ENCODE measurements at regions not wholly inside any gene's neighbourhood (a gene's known extent, or its start where the extent isn't known, plus 50 kb on each side); places are given as distances from the start of the nearest gene placed in this dataset.
"Not testable (repeated sequence)": the region's sequence is repeated elsewhere in the genome, so short reads cannot be mapped to it uniquely, and the experiment has no call there.

DNA sequence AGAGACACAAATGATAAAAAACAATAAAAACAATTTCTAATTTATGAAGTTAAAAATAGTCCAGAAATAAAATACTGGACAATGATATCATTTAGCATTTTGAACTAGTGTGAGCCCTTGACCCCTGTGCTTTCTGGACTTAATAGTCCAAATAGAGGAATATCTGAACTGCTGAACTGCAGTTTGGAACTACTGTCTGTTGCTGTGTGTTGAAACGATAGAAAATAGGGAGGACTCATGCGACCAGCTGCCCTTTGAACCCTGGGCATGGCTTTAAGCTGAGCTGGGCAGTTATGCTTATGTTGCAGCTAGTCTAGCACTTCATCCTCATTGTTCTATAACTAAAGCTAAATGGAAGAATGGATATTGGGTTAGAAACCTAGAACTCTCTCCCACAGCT is 99.5 kb downstream of the FMR1NB start:
- H3K27me3 ChIP-seq, result no peaks in the 10 kb centered on the region

DNA sequence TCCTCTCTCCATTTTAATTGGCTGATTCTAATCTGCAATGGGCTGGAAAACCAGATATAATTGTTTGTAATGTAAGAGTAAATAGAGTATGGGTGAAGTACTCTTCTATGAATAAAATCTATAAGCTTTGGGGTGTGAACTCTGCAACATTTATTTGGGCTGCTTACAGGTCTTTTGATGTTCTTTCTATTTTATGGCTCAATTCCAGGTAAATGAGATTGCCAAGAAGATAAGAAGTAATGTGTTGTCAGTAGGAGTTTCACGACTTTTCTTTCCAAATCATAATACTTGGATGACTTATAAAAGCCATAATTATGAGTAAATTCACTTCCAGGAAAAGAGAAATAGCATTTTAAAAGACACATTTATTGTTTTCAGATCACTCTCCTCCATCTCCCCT is 103.5 kb downstream of the FMR1NB start:
- TF ChIP-seq, protein P1, sequence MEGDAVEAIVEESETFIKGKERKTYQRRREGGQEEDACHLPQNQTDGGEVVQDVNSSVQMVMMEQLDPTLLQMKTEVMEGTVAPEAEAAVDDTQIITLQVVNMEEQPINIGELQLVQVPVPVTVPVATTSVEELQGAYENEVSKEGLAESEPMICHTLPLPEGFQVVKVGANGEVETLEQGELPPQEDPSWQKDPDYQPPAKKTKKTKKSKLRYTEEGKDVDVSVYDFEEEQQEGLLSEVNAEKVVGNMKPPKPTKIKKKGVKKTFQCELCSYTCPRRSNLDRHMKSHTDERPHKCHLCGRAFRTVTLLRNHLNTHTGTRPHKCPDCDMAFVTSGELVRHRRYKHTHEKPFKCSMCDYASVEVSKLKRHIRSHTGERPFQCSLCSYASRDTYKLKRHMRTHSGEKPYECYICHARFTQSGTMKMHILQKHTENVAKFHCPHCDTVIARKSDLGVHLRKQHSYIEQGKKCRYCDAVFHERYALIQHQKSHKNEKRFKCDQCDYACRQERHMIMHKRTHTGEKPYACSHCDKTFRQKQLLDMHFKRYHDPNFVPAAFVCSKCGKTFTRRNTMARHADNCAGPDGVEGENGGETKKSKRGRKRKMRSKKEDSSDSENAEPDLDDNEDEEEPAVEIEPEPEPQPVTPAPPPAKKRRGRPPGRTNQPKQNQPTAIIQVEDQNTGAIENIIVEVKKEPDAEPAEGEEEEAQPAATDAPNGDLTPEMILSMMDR (IDR thresholded peaks at IDR 0.05), result no peak
- Histone ChIP-seq H3K9me3 (no peaks in the 10 kb centered on the region), H3K27me3 (no peaks in the 10 kb centered on the region), H3K4me1 (ENCODE audit: control insufficient read depth in 1 of 2, insufficient read depth in 1 of 2, low read depth in 1 of 2, low read length in 1 of 2) (no peaks in the 10 kb centered on the region), H3K36me3 (no peaks in the 10 kb centered on the region), H3K4me3 (ENCODE audit: low read depth in 1 of 2, low read length in 1 of 2) (no peak overlapping the region), H3K27ac (no peak overlapping the region)

More for the DNA sequence above, 99.5 kb downstream of the FMR1NB start:
- TF ChIP-seq, protein P1 (IDR thresholded peaks at IDR 0.05), result no peak
- Histone ChIP-seq H3K27ac (no peak overlapping the region), H3K9me3 (no peaks in the 10 kb centered on the region), H3K36me3 (no peaks in the 10 kb centered on the region), H3K4me3 (ENCODE audit: low read depth in 1 of 2, low read length in 1 of 2) (no peak overlapping the region), H3K4me1 (ENCODE audit: control insufficient read depth in 1 of 2, insufficient read depth in 1 of 2, low read depth in 1 of 2, low read length in 1 of 2) (no peaks in the 10 kb centered on the region)

DNA sequence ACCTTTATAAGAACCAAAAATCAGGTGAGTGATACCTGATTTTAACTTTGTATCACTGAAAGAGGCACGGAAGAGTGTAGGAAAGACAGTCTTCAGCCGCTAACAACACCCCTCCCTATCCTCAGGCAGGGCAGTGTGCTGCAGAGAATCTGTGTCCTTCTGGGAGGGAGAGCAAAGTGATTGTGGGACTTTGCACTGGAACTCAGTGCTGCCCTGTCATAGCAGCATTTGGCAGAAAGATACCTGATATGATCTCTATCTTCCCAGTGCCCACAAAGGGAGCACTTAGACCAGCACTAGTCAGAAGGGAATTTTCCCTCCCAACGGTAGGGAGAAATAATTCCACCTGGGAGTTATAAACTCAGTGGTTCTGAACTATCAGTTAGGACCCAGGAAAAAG is 139.0 kb downstream of the FMR1NB start:
- TF ChIP-seq, protein P1 (IDR thresholded peaks at IDR 0.05), result no peak
- Histone ChIP-seq H3K27me3 (no peaks in the 10 kb centered on the region), H3K9me3 (no peaks in the 10 kb centered on the region), H3K4me1 (ENCODE audit: control insufficient read depth in 1 of 2, insufficient read depth in 1 of 2, low read depth in 1 of 2, low read length in 1 of 2) (no peaks in the 10 kb centered on the region), H3K36me3 (no peaks in the 10 kb centered on the region), H3K4me3 (ENCODE audit: low read depth in 1 of 2, low read length in 1 of 2) (no peak overlapping the region), H3K27ac (no peak overlapping the region)

DNA sequence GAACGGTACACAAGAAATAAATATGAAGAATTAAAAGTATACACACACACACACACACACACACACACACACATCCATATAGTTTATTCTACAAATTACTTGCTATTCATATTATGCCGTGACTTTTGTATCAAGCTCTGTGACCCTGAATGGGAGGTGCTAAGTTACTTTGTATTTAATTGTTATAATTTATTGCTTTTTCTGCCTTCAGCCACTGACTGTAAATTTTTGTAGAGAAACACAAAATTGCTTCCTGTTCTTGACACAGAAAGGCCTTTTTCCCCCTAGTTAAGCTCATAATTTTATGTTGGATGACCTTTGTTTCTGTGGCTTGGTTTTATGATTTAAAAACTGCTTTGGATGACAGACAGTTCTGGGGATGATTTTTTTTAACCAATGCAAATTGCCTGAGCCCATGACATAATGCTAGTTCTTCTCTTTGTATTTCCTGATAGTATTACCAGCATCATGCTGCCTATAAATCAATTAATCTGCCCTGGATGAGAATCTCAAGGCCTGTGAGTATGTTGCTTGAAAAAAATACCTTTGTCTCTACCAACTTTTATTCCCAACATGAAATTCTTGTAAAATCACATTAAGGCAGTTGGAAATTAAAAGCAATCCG is 140.0 kb downstream of the FMR1NB start:
- TF ChIP-seq, protein P1 (IDR thresholded peaks at IDR 0.05), result no peak
- no peaks in the 10 kb centered on the region for H3K36me3 ChIP-seq
- no peaks in the 10 kb centered on the region for H3K4me1 ChIP-seq (ENCODE audit: control insufficient read depth in 1 of 2, insufficient read depth in 1 of 2, low read depth in 1 of 2, low read length in 1 of 2)
- H3K27me3 ChIP-seq, result no peaks in the 10 kb centered on the region
- H3K4me3 ChIP-seq (ENCODE audit: low read depth in 1 of 2, low read length in 1 of 2), result no peak overlapping the region
- H3K27ac ChIP-seq, result no peak overlapping the region
- no peaks in the 10 kb centered on the region for H3K9me3 ChIP-seq

DNA sequence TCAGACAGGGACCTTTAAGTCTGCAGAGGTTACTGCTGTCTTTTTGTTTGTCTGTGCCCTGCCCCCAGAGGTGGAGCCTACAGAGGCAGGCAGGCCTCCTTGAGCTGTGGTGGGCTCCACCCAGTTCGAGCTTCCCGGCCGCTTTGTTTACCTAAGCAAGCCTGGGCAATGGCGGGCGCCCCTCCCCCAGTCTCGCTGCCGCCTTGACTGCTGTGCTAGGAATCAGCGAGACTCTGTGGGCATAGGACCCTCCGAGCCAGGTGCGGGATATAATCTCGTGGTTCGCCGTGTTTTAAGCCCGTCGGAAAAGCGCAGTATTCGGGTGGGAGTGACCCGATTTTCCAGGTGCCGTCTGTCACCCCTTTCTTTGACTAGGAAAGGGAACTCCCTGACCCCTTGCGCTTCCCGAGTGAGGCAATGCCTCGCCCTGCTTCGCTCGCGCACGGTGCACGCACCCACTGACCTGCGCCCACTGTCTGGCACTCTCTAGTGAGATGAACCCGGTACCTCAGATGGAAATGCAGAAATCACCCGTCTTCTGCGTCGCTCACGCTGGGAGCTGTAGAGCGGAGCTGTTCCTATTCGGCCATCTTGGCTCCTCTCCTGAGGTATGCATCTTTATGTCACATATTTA is 147.9 kb downstream of the FMR1NB start:
- not testable (repeated sequence) for H3K36me3 ChIP-seq; H3K4me1 ChIP-seq (ENCODE audit: control insufficient read depth in 1 of 2, insufficient read depth in 1 of 2, low read depth in 1 of 2, low read length in 1 of 2); H3K4me3 ChIP-seq (ENCODE audit: low read depth in 1 of 2, low read length in 1 of 2); H3K27ac ChIP-seq; H3K9me3 ChIP-seq; H3K27me3 ChIP-seq

DNA sequence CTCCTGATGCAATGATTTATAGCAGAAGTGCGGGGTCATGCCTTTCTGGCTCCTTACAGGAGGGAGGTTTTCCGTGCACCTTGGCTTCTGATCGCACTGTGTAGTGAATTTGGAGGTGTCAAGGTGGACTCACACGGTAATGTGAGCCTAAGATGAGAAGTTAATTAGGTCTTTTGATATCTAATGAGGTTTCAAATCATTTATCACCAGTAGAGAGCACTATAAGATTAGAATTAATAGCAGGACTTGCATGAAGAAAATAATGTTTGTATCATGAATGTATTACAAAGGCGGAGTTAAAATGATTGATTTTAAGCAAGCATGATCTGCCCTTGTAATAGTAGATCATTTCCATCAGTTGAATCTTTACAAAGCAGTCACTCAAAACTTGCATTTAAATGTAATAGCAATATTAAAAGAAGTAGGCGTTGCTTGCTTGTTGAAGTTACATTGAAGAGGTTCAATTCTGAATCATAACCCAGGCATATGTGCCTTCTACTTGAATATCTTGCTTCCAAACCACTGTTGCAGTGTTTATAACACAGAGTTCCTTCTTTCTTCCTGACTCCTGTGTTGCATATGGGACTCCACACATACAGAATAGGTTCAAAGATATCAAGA is 152.1 kb downstream of the FMR1NB start:
- Histone ChIP-seq H3K27me3 (no peaks in the 10 kb centered on the region), H3K4me3 (ENCODE audit: low read depth in 1 of 2, low read length in 1 of 2) (no peak overlapping the region), H3K9me3 (no peaks in the 10 kb centered on the region), H3K27ac (no peak overlapping the region), H3K4me1 (ENCODE audit: control insufficient read depth in 1 of 2, insufficient read depth in 1 of 2, low read depth in 1 of 2, low read length in 1 of 2) (no peaks in the 10 kb centered on the region), H3K36me3 (no peaks in the 10 kb centered on the region)
- TF ChIP-seq, protein P1 (IDR thresholded peaks at IDR 0.05), result no peak
